Activated CD8-positive, alpha-beta T cell treated with anti-CD3 and anti-CD28 coated beads for 36 hours (primary cell): ENCODE measurements at regions not wholly inside any gene's neighbourhood (a gene's known extent, or its start where the extent isn't known, plus 50 kb on each side); places are given as distances from the start of the nearest gene placed in this dataset.

ENCODE experiments used
- ATAC-seq: fragments of 200-7000 bp; cut with Tn5 transposase; one replicate; pipeline ENCODE4 v1.10.0; 2021; ENCODE audit warnings: mild to moderate bottlenecking, moderate library complexity
- CTCF ChIA-PET: fragments of 350-600 bp; sonication (Branson Sonifier 250); formaldehyde crosslinking; loops from one replicate; lab custom pipeline; 2021; ENCODE audit warnings: antibody characterized with exemption; lab: Charles Lee
- POLR2A ChIA-PET: fragments of 350-600 bp; sonication (Branson Sonifier 250); formaldehyde crosslinking; loops from one replicate; lab custom pipeline; 2021; ENCODE audit warnings: antibody characterized with exemption; lab: Charles Lee
- DNase-seq: peaks from one replicate; pipeline ENCODE4 v3.0.0-alpha.2; 2020
- H3K27ac Mint-ChIP-seq: one replicate; pipeline ENCODE4 v1.8.0; 2021; ENCODE audit warnings: mild to moderate bottlenecking, mixed read lengths
- H3K27me3 Mint-ChIP-seq: one replicate; pipeline ENCODE4 v1.8.0; 2021; ENCODE audit warnings: mixed read lengths
- H3K36me3 Mint-ChIP-seq: one replicate; pipeline ENCODE4 v1.8.0; 2021; ENCODE audit warnings: low read depth, mixed read lengths
- H3K4me1 Mint-ChIP-seq: one replicate; pipeline ENCODE4 v1.8.0; 2021; ENCODE audit warnings: low read depth, mixed read lengths
- H3K4me3 Mint-ChIP-seq: one replicate; pipeline ENCODE4 v1.8.0; 2021; ENCODE audit warnings: mild to moderate bottlenecking, moderate library complexity, mixed read lengths
- H3K9me3 Mint-ChIP-seq: one replicate; pipeline ENCODE4 v1.8.0; 2021; ENCODE audit warnings: mixed read lengths
- CTCF ChIP-seq: fragments of 200-600 bp; IDR thresholded peaks from one replicate; pipeline ENCODE4 v1.8.0; 2022; ENCODE audit warnings: antibody characterized with exemption, mild to moderate bottlenecking
- intact Hi-C: fragments of 100-400 bp; cut with micrococcal nuclease; formaldehyde crosslinking; loops from one replicate; pipeline ENCODE4 v1.10.0; 2022

- Mint-ChIP-seq H3K4me1 (no peaks in the 10 kb centered on the region), H3K4me3 (no peak overlapping the region), H3K27me3 (peaks cover 2% of the 10 kb centered on the region), H3K27ac (no peak overlapping the region), H3K9me3 (no peaks in the 10 kb centered on the region), H3K36me3 (no peaks in the 10 kb centered on the region)
- ATAC-seq, result no peak
- no peak for DNase-seq
- intact Hi-C loops, result no loop called here
- no peak for TF ChIP-seq CTCF
- CTCF ChIA-PET, result no interaction called here
- POLR2A ChIA-PET, result no interaction called here
These were observed 219.1 kb upstream of the IGFBP7 start for GRCh38 chr4:57329279-57329678.

GRCh38 chr4:57324673-57325307, 214.6 kb upstream of the IGFBP7 start:
- Mint-ChIP-seq H3K4me3 (no peak overlapping the region), H3K27me3 (no peaks in the 10 kb centered on the region), H3K9me3 (no peaks in the 10 kb centered on the region), H3K36me3 (no peaks in the 10 kb centered on the region), H3K4me1 (no peaks in the 10 kb centered on the region), H3K27ac (no peak overlapping the region)
- TF ChIP-seq CTCF, result no peak
- ChIA-PET POLR2A (no interaction called here), CTCF (interaction anchor here (1.1 kb wide), 1 partner anchor 161 kb away, joined by 3 read pairs; no protein-coding TSS in a partner anchor)
- ATAC-seq (no peak), DNase-seq (no peak)
- intact Hi-C loops, result no loop called here

- no peak overlapping the region for H3K27ac Mint-ChIP-seq
- ChIA-PET POLR2A (no interaction called here), CTCF (interaction anchor here (0.6 kb wide), 1 partner anchor 389 kb away, joined by 3 read pairs; no protein-coding TSS in a partner anchor)
- no peak for TF ChIP-seq CTCF
- ATAC-seq (no peak), DNase-seq (no peak)
- H3K4me1 Mint-ChIP-seq, result no peaks in the 10 kb centered on the region
- H3K27me3 Mint-ChIP-seq, result no peaks in the 10 kb centered on the region
- H3K9me3 Mint-ChIP-seq, result no peaks in the 10 kb centered on the region
- H3K4me3 Mint-ChIP-seq, result no peak overlapping the region
- intact Hi-C loops, result no loop called here
- H3K36me3 Mint-ChIP-seq, result no peaks in the 10 kb centered on the region
These were observed 210.7 kb upstream of the IGFBP7 start for GRCh38 chr4:57320849-57321248.

- no peak overlapping the region for H3K4me3 Mint-ChIP-seq
- no peak for TF ChIP-seq CTCF
- intact Hi-C loops, result no loop called here
- DNase-seq (no peak), ATAC-seq (no peak)
- no peak overlapping the region for H3K27ac Mint-ChIP-seq
- H3K4me1 Mint-ChIP-seq, result no peaks in the 10 kb centered on the region
- no peaks in the 10 kb centered on the region for H3K27me3 Mint-ChIP-seq
- ChIA-PET CTCF (interaction anchor here (0.6 kb wide), 1 partner anchor 388 kb away, joined by 3 read pairs; no protein-coding TSS in a partner anchor), POLR2A (no interaction called here)
- H3K36me3 Mint-ChIP-seq, result no peaks in the 10 kb centered on the region
- peaks cover 2% of the 10 kb centered on the region for H3K9me3 Mint-ChIP-seq
These were observed 210.0 kb upstream of the IGFBP7 start for GRCh38 chr4:57320217-57320616.

GRCh38 chr4:57318703-57319102, 208.5 kb upstream of the IGFBP7 start:
- ATAC-seq (no peak), DNase-seq (no peak)
- ChIA-PET POLR2A (no interaction called here), CTCF (no interaction called here)
- Mint-ChIP-seq H3K36me3 (no peaks in the 10 kb centered on the region), H3K27ac (no peak overlapping the region), H3K9me3 (peaks cover 2% of the 10 kb centered on the region), H3K27me3 (no peaks in the 10 kb centered on the region), H3K4me3 (no peak overlapping the region), H3K4me1 (no peaks in the 10 kb centered on the region)
- no peak for TF ChIP-seq CTCF
- intact Hi-C loops, result no loop called here
